HG03097 (cell line): ENCODE measurements at regions not wholly inside any gene's neighbourhood (a gene's known extent, or its start where the extent isn't known, plus 50 kb on each side); places are given as distances from the start of the nearest gene placed in this dataset.
"Not testable (repeated sequence)": the region's sequence is repeated elsewhere in the genome, so short reads cannot be mapped to it uniquely, and the experiment has no call there.

ENCODE experiments used
- ATAC-seq: cut with Tn5 transposase; IDR thresholded peaks from one replicate; pipeline ENCODE4 v1.9.1; 2021; ENCODE audit not compliant: unreplicated experiment, low FRiP score

DNA sequence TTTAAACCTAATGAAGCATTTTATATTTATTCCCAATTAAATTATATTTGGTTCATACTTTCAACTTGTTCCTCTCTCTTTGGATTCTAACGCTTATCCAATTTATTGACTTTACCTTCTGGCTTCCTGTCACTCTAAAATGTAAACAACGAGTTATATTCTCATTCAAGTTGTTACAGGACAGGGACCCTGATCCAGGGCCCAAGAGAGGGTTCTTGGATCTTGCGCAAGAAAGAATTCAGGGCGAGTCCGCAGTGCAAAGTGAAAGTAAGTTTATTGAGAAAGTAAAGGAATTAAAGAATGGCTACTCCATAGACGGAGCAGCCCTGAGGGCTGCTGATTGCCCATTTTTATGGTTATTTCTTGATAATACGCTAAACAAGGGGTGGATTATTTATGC, 405.6 kb upstream of the API5 start:
- no peak for ATAC-seq

- no peak for ATAC-seq
Observed at GRCh38 chr11:42913731-42914130, 398.1 kb upstream of the API5 start.

- ATAC-seq, result no peak
Observed at GRCh38 chr11:42923651-42924050, 388.1 kb upstream of the API5 start.

DNA sequence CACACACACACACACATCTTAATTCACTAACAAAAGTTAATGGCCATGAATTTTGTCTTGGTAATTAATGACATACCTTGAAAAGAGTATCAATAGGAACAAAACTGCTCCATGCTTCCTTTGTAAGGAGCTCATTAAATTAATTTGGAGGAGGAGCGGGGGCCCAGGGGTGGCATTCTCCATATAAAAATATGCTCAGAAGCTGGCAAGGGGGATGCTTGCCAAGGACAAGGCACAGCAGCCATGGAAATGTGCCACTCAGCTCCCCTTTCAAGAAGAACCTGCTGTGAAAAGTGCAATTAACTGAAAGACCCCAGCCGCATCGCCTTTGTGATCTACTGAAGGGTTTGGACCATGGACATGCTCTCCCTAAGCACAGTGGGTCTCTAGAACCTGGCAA, 385.9 kb upstream of the API5 start:
- no peak for ATAC-seq

DNA sequence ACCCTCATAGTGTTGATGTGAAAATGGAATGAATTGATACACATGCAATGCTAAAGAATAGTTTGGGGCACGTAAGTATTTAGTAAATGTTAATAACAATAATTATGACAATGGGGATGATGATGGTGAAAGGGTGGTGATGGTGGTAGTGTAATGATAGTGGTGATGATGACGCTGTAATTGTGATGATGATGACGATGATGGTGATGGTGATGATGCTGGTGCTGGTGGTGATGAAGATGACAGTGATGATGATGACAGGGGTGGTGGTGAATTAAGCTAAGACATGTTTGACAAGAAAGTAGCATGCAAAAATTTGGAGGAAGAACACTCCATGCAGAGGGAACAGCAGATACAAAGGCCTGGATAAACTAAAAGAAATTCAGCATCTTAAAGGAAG, 364.4 kb upstream of the API5 start:
- ATAC-seq, result no peak

DNA sequence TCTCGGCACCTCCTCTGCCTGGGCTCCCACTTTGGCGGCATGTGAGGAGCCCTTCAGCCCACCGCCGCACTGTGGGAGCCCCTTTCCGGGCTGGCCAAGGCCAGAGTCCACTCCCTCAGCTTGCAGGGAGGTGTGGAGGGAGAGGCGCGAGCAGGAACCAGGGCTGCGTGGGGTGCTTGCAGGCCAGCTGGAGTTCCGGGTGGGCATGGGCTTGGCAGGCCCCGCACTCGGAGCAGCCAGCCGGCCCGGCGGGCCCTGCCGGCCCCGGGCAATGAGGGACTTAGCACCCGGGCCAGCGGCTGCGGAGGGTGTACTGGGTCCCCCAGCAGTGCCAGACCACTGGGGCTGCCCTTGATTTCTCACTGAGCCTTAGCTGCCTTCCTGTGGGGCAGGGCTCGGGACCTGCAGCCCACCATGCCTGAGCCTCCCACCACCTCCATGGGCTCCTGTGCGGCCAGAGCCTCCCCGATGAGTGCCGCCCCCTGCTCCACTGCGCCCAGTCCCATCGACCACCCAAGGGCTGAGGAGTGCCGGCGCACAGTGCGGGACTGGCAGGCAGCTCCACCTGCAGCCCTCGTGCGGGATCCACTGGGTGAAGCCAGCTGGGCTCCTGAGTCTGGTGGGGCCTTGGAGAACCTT, 361.9 kb upstream of the API5 start:
- ATAC-seq, result not testable (repeated sequence)

- ATAC-seq, result no peak
Observed at GRCh38 chr11:42951266-42951665, 360.5 kb upstream of the API5 start.

GRCh38 chr11:42957831-42958230, 354.0 kb upstream of the API5 start:
- no peak for ATAC-seq

DNA sequence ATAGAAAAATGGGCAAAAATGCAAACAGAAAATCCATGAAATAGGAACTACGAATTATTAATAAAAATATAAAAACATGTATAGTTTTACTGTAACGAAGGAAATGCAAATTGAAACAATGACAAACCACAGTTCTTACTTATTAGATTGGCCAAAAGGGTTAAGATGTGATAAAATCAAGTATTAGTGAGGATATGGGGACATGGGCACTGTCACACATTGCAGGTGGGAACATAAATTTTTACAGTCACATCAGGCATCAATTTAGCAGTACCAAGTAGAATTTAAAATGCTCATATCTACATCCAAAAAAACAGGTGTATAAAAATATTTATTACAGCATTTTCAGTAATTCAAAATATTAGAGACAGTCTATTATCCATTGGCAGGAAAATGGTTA, 353.2 kb upstream of the API5 start:
- ATAC-seq, result no peak

DNA sequence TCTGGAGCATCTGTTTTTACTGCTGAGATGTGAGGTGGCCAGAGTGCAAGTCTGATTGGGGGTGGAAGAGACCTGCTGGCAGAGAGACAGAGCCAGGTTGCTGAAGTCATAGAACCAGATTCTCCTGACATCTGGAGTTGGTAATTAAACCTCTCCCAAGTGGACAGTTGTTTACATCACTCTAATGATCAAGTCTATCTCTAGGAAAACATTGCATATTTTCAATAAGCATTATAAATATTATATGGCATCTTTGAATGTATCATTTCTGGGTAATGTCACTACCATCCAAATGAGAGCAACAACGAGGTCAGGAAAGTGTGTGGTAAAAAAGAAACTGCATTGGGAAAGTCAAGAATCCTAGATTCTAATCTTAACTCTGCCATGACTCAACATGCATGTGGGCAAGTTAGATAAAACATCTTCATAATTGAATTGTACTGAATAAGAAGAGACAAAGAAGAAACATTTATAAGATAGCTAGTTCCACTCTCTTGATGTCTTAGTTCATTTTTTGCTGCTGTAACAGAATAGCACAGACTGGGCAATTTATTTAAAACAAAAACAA, 351.2 kb upstream of the API5 start:
- no peak for ATAC-seq

- ATAC-seq, result no peak
Observed at GRCh38 chr11:42967653-42968052, 344.1 kb upstream of the API5 start.

DNA sequence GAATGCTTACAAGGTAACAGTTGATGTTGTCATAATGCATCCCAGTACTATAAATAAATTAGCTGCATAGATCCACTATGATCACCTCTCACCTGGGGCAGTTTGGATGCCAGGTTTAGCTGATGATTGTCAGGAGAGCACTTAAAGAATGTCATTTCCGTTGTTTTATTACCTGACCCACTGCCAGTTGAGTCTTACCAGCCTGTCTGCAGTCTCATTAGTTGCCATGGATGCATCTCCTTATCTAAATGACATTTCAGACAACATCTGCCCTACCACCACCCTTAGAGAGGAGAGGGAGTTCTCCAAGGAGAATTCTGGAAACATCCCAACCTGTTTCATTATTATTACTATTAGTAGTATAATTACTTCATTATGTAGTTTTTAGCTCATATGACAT, 339.1 kb upstream of the API5 start:
- no peak for ATAC-seq

DNA sequence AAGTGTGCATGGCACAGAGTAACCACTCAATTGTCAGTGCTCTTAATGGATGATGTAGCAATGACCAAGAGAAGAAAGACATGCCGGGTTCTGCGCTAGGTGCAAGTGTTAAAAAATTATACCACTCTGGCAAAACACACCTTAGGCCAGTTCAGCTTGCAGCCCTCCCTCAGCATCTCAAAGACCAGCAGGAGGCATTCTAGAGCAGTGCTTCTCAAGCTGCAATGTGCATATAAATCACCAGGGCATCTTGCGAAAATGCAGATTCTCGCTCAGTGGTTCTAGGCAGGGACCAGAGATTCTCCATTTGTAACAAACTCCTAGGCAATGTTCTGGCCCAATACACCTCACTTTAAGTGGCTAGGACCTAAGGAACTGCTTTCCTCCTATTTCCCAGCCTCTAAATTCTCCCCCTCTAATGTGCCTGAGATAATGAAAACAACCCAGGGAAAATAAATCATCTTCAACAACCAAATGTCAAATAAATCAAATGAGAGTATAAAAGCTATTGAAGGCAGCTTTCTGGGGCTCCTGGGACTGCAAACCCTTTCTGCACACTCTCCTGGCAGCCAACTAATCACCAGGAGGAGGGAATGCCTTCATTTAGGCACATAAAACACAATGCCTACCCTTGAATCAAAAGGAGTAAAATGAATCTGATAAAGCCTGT, 337.2 kb upstream of the API5 start:
- ATAC-seq, result no peak

DNA sequence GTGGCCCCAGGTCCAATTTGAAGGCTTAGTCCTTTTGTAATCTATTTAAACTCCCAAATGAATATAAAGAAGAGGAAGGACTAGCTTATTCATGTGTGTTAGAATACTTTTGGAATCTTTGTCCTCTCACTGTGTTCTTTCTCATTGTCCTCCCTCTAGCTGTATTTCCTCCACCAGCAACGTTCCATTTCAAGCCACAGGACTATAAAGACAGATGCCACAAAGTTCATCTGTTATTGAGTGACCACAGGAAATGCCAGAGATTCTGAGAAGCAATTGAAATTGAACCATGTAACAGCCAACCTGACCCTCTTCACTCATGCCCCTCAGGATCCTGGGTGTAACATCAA, 336.6 kb upstream of the API5 start:
- ATAC-seq, result no peak

GRCh38 chr11:42976636-42977217, 335.1 kb upstream of the API5 start:
- no peak for ATAC-seq

DNA sequence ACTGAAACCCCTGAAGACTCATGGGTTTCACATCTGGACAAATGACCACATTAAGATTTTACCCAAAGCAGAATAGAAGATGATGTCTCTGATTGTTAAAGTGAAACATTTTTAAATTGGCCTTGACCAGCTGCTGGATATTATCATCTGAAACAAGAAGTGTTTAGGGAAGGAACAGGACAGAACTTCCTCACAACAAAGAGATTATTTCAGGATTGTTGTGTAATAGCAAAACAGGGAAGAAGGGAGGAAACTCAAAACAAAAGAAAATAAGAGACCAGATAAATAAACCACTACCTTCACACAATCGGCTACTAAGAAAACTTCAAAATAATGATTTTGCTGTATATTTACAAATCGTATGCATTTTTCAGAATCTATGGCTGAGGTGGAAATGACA, 319.2 kb upstream of the API5 start:
- no peak for ATAC-seq

- ATAC-seq, result no peak
Observed at GRCh38 chr11:42996421-42997307, 315.1 kb upstream of the API5 start.

- not testable (repeated sequence) for ATAC-seq
Observed at GRCh38 chr11:43004879-43005278, 306.9 kb upstream of the API5 start.

- no peak for ATAC-seq
Observed at GRCh38 chr11:43010042-43010441, 301.8 kb upstream of the API5 start.

DNA sequence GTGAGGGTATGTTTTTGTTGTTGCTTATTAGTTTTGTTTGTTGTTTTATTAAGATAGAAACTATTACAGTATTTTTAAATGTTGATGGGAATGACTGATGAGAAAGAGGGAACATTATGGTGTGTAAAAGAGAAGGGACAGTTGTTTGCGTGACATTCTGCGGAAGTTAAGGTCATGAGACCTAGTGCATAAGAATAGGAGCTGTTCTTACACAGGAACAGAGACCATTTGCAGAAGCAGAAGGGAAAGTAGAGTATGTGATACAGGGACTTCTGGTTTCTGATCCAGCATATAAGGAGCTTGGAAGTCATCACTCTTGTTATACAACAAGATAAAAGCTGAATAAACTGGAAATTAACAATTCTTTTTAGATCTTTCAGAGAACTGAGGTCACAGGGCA, 299.2 kb upstream of the API5 start:
- ATAC-seq, result no peak

- no peak for ATAC-seq
Observed at GRCh38 chr11:43021466-43021865, 290.3 kb upstream of the API5 start.
